ENCODE measurements at regions not wholly inside any gene's neighbourhood (a gene's known extent, or its start where the extent isn't known, plus 50 kb on each side); places are given as distances from the start of the nearest gene placed in this dataset.
"Not testable (repeated sequence)": the region's sequence is repeated elsewhere in the genome, so short reads cannot be mapped to it uniquely, and the experiment has no call there.

DNA sequence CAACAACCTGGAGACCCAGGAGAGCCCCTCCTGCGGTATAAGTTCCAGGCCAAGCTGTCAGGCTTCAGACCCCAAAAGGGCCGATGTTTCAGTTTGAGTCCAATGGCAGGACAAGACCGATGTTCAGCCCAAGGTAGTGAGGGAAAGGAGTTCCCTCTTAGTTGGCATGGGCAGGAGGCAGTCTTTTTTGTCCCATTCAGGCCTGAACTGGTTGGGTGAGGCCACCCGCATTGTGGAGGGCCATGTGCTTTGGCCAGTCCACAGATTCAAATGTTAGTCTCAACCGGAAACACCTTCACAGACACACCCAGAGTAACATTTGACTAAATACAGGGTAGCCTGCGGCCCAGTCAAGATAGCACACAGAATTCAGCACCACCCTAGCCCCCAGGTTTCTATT, 89.6 kb upstream of the ANKRD10 start:
- DNase-seq: no peak

DNA sequence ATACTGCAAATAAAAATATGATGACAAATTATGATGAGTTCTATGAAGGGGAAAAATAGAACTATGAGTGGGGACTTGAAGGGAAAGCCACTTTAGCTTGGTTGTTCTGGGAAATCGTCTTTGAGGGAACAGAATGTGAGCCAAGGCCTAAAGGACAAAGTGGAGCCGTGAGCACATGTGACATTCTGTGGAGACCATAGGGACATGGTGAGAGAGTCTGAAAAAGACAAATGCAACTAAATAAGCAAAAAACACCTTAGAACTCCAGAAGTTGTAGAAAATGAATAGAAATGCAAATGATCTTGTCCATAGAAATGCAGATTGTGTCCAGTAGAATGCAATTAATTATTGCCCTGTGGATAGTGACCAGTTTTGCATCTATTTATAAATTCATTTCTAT, 86.8 kb upstream of the ANKRD10 start:
- DNase-seq: no peak

DNA sequence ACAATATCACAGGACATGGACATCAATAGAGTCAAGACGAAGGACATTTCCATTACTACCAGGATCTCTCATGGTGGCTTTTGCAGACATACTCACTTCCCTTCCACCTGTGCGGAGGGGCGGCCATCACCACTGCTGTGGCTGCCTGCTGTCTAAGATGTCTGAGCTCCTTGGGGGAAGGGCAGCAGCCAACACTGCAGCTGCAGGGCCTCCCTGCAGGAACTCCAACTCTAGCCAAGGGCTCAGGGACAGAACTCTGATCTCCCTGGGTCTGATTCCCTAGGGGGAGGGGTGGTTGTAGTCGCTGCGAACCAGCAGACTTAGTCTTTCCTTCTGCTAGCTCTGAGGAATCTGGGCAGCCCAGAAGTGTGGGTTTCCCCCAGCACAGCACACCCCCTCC, 78.9 kb upstream of the ANKRD10 start:
- DNase-seq: no peak

DNA sequence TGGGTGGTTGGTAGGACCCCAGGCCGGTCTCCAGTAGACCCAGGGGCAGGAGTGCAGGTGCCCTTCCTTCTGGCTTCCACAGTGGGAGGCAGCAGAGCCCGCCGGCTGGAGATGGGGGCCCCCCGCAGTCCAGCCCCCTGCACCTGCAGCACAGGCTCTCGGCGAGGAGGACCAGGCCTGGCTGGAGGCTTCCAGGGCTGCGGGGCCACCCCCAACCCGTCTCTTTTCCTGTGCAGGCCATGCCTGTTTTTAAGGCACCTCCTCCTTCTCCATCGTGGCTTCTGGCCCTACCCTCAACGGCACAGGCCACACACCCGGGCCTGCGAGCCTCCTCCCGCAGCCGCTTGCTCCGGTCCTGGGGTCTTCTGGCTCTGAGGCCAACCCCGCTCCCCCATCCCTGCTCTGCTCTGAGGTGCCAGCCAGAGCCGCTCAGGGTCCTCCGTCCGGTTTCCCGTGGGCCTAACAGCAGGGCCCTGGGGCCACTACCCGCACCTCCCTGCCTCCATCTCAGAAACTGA, 77.2 kb upstream of the ANKRD10 start:
- DNase-seq: no peak

DNA sequence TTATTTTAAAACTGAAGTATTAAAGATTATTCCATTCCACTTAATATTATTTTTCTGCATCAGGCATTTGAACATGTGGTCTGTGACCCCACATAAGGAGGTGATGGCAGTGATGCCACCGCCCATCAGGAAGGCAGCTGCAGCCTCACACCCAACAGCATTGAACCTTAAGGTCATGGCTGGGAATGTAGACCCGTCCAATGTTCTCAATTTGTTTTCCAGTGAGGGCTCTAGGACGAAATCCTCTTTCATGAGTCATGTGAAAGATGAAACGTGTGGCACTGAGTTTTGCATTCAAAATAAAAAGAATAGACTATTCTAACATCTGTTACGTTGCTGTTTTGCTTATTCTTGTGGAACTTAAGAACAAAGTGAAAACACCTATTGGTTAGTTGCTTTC, 74.5 kb upstream of the ANKRD10 start:
- DNase-seq: no peak

DNA sequence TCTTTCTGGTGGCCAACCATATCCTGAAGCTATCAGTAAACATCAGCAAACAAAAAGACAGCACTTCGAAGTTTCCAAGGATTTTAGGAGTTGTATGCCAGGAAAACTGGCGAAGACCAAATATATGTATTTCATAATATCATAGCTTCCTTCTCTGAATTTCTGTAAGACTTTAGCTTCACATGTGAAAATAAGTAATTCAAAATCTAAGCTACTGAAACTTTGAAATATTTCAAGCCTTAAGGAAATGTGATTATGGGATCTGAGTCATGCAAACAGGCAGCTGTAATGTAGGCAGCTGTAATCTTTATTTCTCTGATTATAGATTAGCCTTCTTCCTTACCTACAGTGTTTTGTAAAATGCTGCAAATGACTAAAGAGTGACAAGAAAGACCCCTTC, 70.7 kb upstream of the ANKRD10 start:
- no peak for DNase-seq

DNA sequence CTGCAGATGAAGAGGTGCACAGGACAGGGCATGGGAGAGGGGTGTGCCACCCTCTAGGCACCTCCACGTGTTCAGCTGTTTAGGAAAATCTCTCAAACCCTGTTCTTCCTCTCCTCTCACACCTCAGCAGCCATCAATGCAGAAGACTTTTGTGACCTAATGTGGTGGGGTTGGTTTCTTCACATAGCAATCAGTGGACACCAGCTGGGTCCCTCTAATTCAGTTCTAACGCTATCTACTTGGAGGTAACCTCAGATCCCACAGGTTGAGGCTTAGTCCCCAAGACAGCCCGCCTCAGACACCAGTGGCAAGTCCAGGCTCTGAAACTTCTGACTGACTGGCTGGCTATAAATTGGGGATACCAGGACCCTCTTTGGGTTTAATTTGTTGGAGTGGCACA, 69.9 kb upstream of the ANKRD10 start:
- DNase-seq: no peak

DNA sequence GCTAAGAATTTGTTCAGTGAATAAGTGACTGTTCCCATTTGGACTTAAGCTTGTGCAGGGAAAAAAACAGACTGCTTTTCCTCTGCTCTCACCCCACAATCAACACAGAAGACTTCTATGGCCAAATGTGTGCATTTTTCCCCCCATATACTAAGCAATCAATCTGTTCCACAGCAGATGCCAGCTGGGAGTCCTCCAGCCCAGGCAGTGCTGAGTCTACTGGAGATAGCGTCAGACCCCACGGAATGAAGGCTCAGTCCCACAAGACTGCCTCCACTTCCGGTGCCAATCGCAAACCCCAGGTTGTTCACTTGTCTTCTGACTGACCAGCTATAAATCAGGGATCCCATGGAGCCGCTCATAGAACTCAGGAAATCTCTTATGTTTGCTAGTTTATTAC, 69.5 kb upstream of the ANKRD10 start:
- DNase-seq: no peak

DNA sequence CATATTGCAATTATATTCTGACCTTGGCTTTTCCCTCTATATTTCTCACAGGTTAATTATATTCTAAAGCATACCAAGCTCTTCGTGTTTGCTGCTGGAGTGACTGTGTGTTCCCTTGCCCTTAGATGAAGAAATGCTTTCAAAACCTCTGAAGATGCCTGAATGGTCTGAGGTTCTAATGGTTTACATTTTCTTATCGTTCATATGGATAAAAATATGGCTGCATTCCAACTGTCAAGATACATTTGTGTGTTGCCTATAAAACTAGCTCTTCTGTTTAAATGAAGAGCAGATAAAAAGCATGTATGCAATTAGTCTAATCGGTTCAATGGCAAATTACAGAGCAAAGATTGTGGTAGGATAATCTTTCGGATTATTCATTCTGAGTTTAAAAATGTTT, 68.4 kb upstream of the ANKRD10 start:
- no peak for DNase-seq

DNA sequence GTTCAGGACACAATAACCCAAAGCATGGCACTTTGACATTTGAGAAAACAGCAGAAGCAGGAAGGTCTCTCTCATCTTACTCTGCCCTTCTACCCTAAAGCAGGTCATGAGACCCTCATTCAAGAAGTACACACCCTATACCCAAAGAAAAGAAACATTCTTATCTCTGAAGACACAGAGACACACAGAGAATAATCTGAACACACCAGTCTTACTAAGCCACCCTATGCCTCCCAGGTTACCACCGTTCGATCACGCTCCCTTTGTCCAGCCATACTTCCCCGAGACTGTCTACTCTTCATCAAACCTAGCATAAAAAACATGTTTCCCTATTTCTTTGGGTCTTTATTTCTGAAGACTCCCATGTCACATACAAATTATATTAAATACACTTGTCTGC, 66.5 kb upstream of the ANKRD10 start:
- DNase-seq: peak; percentile 44

DNA sequence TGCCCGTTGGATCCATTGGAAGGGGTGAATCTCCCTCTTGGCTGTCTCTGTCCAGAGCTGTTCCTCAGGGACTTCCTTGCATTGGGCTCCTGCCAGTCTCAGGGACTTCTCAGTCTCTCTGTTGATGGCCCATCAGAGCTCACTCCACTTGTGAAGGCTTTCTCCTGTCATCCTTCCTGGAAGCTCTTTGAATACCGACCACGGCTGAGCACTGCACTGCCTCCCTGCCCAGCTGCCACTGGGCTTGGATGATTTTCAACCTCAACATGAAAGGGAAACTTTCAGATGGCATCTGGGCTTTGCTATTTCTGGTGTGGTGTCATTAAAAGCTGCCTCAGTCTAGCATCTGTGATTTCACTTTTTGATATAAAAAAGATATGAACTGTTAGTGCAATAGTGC, 66.1 kb upstream of the ANKRD10 start:
- DNase-seq: no peak

DNA sequence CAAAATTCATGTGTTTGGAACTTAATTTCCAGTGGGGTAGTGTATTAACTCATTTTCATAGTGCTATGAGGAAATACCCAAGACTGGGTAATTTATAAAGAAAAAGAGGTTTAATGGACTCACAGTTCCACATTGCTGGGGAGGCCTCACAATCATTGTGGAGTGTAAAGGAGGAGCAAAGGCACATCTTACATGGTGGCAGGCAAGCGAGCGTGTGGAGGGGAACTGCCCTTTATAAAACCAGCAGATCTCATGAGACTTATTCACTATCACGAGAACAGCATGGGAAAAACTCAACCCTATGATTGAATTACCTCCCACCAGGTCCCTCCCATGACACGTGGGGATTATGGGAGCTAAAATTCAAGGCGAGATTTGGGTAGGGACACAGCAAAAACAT, 64.3 kb upstream of the ANKRD10 start:
- DNase-seq: not testable (repeated sequence)

DNA sequence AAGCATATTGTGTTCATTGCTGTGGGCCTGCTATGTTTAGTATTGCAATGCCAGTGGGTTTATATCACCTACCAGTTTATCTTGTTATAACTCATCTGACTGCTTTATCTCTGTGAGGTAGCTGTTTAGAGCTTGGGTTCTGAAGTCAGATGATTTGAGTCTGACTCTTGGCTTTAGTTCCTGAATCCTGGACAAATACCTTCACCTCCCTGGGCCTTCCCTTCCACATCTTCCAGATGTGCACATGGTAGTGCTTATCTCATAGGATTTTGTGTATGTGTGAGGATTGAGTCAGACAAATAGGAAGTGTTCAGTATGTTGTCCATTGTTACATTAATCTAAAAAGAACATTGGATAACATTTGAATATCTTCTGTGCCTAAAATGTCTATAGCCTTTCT, 63.5 kb upstream of the ANKRD10 start:
- no peak for DNase-seq

DNA sequence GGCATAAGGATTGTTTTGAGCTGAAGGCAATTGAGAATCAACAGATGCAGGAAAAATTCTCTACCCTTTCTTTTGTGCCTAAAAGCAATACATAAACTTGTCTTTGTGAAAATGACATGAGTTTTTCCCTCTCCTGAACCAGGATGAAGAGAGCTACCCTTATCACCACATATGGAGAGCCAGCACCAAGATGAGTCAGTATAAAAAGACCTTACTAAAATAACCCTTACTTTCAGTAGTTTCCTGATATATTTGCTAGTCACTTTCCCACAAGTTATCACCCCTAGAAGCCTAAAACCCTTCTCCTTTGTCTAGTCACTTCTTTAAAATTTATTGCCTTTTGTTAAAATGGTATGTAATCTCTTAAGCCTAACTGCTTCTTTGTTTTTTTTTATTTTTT, 61.9 kb upstream of the ANKRD10 start:
- DNase-seq: no peak

DNA sequence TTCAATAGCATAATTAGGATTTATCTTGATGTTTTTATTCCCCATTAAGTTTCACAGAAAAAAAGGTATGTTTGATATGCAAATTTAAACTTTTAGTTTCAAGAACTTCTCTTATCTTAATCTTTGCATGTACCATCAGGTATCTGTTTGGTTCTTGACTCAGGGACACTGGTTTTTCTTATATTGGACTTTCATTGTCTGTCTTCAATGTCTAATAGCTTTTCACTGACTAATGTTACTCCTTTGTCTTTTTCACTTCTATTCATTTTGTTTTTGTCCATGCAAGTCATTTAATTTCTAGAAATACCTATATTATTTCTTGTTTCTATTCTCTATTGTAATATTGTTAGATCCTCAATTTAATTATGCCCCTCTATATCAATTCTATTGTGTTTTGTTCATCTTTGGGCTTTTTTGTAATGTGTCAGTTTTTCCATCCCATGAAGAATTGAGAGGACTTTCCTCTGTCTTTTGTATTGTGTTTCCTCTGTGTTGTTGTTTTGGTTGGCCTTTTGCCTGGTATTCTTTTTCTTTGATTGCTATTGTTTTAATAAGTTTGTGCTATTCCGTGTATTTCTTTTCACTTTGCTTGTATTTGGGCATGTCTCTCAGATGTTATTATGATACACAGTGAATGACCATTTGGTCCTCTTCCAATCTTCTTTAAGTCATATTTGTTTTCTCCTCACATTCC, 58.3 kb upstream of the ANKRD10 start:
- no peak for DNase-seq

DNA sequence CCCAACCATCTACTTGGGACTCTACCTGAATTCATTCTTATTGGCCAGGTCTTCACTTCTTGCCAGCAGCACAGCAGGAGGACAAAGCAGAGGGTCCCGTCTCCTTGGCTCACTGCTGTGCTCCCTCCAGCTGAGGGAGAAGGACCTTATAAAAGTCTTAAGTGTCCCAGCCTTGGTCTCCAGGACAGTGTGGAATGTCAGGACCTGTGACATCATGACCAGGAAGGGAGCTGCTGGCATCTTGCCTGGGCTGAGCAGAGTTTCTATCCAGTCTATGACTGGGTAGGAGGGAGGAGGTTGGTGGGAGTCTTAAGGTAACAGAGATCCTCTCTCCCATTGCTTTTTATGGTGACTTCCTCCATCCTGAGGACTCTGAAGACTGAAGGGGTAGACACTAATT, 56.6 kb upstream of the ANKRD10 start:
- DNase-seq: no peak

DNA sequence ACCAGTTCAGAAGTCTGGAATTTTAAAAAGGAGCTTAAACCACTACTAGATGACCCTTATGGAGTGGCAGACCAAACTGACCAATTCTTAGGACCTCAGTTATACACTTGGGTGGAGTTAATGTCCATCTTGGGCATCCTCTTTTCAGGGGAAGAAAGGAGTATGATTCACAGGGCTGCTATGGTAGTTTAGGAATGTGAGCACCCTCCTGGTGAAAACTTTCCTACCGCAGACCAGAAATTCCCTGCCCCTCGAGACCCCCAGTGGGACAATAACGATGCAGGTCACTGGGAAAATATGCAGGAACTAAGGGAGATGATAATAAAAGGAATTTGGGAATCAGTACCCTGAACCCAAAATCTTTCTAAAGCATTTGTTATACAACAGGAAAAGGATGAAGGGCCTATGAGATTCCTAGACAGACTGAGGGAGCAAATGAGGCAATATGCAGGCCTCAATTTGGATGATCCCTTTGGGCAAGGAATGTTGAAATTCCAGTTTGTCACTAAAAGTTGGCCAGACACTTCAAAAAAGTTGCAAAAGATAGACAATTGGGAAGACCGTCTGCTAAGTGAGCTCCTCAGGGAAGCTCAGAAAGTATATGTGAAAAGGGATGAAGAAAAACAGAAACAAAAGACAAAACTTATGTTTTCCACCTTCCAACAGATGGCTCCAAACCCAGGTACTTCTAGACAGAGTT, 52.4 kb upstream of the ANKRD10 start:
- not testable (repeated sequence) for DNase-seq

DNA sequence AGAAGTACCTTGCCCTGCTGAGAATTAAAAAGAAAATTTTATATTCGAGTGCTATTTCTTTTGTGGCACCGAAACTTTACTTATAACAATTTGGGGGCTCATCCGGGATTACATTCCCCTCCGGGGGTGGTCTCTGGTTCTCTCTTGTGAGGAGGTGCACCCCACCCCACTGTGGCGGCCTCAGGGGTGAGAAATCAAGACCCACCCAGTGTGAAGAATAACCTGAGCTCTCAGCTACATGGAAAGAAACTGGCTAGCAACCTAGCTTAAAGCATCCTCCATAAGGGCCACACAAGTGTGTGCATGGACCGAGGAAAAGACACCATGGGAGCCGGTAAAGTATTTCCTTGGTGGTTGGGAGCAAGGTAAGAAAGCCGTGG, 50.9 kb upstream of the ANKRD10 start:
- DNase-seq: no peak

DNA sequence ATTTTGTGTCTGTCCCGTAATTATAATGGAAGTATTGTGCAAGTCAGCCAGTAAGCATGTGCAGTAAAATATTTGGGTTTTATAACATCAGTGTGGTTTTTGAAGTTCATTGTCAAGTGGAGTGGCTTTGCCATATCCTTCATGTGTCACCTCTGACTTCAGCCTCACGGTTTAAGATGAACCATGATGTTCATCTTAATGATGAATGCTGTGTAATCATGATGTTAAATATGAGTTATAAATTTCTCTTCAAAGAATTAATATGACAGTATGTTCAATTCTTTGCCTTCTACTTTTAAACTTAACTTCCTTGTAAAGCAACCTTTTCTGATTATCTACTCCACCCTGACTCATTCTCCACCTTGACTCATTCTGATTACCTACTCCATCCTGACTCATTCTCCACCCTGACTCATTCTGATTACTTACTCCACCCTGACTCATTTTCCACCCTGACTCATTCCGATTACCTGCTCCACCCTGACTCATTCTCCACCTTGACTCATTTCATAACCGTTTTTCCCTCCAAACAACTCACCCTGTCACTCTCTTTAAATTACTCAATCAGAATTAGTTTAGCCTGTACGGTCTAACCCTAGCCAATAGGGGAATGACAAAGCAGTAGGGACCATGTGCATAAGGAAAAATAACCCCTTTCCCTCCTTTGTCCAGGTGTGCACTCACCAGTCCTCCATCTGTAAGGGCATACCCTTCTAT, 50.3 kb upstream of the ANKRD10 start:
- DNase-seq: peak; percentile 24
